GM23338 (cell line): ENCODE measurements at regions not wholly inside any gene's neighbourhood (a gene's known extent, or its start where the extent isn't known, plus 50 kb on each side); places are given as distances from the start of the nearest gene placed in this dataset.

ENCODE experiments used
- ETS1 ChIP-seq: IDR thresholded peaks from 2 replicates; pipeline ENCODE4 v1.6.1; 2016; ENCODE audit warnings: antibody characterized with exemption
- EZH2 ChIP-seq: fragments of 200-600 bp; sonication (generic); IDR thresholded peaks from one replicate; pipeline ENCODE4 v1.8.0; 2017; ENCODE audit warnings: antibody characterized with exemption, mild to moderate bottlenecking, low read depth; ENCODE audit not compliant: unreplicated experiment
- EZH2phosphoT487 ChIP-seq: fragments of 200-600 bp; sonication (generic); IDR thresholded peaks from one replicate; pipeline ENCODE4 v1.8.1; 2018; ENCODE audit warnings: antibody characterized with exemption; ENCODE audit not compliant: unreplicated experiment
- JUNB ChIP-seq: IDR thresholded peaks from one replicate; pipeline ENCODE4 v1.6.1; 2016; ENCODE audit warnings: antibody characterized with exemption; ENCODE audit not compliant: unreplicated experiment
- POLR2AphosphoS5 ChIP-seq: IDR thresholded peaks from 2 replicates; pipeline ENCODE4 v1.6.1; 2016; ENCODE audit warnings: antibody characterized with exemption, low read depth
- REST ChIP-seq: IDR thresholded peaks from one replicate; pipeline ENCODE4 v1.6.1; 2018; ENCODE audit warnings: antibody characterized with exemption; ENCODE audit not compliant: unreplicated experiment
- TF ChIP-seq, protein P1 (sequence below), 2 experiments: fragments of 200-600 bp in 1 of 2; sonication (generic) in 1 of 2; conservative IDR thresholded peaks; 2 replicates each; pipeline versions ENCODE4 v1.5.1 to v1.6.1; 2016 to 2017; ENCODE audit warnings: antibody characterized with exemption in 2 of 2, low read depth in 2 of 2, mild to moderate bottlenecking in 2 of 2, moderate library complexity in 1 of 2

DNA sequence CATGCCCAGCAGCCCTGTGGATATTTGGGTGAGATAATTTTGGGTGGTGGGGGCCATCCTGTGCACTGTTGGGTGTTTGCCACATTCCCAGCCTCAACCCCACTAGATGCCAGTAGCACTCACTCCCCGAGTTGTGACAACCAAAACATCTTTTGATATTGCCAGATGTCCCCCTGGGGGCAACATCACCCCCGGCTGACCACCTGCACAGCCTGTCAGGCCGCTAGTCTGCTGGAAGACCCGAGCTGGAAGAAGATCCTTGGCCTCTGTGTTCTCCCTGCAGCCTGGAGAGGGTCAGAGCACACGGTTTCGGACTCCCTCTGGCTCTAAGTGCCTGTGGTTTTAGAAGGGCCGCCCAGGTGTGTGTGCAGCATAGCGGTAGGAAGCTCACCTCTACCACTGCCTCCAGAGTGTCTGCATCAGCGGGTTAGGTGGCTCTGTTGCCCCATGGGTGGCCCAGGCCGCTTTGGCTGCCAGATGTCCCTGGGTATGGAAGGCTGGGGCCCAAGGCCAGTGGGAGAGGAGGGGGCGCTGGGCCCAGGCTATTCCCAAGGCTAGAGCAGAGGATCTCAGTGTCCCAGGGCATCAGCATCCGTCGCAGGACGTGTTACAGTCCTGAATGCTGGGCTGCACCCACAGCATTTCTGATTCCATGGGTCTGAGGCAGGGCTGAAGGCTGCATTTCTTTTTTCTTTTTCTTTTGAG is 195.8 kb upstream of the GSE1 start:
- TF ChIP-seq, protein P1, sequence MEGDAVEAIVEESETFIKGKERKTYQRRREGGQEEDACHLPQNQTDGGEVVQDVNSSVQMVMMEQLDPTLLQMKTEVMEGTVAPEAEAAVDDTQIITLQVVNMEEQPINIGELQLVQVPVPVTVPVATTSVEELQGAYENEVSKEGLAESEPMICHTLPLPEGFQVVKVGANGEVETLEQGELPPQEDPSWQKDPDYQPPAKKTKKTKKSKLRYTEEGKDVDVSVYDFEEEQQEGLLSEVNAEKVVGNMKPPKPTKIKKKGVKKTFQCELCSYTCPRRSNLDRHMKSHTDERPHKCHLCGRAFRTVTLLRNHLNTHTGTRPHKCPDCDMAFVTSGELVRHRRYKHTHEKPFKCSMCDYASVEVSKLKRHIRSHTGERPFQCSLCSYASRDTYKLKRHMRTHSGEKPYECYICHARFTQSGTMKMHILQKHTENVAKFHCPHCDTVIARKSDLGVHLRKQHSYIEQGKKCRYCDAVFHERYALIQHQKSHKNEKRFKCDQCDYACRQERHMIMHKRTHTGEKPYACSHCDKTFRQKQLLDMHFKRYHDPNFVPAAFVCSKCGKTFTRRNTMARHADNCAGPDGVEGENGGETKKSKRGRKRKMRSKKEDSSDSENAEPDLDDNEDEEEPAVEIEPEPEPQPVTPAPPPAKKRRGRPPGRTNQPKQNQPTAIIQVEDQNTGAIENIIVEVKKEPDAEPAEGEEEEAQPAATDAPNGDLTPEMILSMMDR (conservative IDR thresholded peaks at IDR 0.05; ENCODE audit: low read depth in 2 of 2): no peak
- TF ChIP-seq REST: no peak
- TF ChIP-seq ETS1: no peak
- TF ChIP-seq EZH2phosphoT487: no peak
- no peak for TF ChIP-seq POLR2AphosphoS5
- no peak for TF ChIP-seq EZH2
- no peak for TF ChIP-seq JUNB
